Daoy (cell line): ENCODE measurements at regions not wholly inside any gene's neighbourhood (a gene's known extent, or its start where the extent isn't known, plus 50 kb on each side); places are given as distances from the start of the nearest gene placed in this dataset.
"Not testable (repeated sequence)": the region's sequence is repeated elsewhere in the genome, so short reads cannot be mapped to it uniquely, and the experiment has no call there.

ENCODE experiments used
- DNase-seq: peaks from one replicate; pipeline ENCODE4 v3.0.0-alpha.2; 2015; ENCODE audit warnings: low read depth

DNA sequence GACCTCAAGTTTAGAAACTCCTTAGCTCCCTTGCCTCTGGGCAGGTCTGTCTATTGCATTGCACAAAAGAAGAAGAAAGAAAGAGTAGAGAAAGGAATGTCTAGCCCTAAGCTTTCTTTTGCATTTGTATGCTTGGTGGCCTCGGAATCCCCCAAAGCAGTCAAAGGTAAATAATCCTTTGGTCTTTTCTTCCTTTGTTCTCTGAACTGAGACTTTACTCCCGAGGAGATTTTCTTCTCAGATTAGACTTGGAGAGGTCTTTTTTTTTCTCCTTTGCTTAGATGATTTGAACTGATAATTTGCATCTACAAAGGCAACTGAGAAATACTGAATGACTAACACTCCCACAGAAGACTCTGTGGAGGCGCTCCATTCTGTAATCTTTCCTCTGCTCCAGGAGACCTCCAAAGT is 93.2 kb downstream of the AKR1D1 start:
- no peak for DNase-seq

DNA sequence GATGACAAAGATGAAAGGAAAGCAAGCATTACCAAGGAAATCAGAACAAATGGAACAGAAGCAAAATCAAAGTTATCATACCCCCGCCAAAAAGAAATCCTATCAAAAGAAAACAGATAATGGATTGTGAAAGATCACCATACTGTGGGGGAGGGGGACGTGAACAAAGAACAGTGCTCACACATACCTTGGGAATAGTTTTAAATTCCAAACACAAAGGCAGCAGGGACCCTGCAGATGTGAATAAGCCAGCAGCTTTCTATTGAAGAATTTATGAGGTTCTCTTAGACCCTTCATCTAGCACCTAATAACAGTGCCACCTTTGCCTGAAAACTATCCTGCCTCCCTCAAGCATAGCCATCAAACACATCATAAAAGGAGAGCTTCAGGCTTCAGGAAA is 94.0 kb downstream of the AKR1D1 start:
- no peak for DNase-seq

- DNase-seq: peak; percentile 12
These were observed 94.9 kb downstream of the AKR1D1 start for GRCh38 chr7:138170959-138171703.

DNA sequence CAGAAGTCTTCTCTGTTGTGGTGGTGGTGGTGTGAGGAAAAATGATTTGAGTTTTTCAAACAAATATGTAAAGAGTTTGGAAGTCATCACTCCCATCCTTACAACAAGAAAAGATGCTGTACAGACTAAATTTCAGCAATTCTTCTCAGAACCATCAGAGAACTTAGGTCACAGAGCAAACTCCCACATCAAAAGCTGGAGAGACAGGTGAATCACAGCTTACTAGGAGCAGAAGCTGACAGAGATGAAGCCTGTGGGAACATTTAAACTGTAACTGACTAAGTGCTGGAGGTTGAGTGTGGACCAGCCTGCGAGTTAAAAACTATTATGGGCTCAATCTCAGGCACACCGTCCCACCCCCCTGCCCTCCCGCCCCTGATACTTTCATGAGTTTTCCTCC is 97.3 kb downstream of the AKR1D1 start:
- DNase-seq: no peak

DNA sequence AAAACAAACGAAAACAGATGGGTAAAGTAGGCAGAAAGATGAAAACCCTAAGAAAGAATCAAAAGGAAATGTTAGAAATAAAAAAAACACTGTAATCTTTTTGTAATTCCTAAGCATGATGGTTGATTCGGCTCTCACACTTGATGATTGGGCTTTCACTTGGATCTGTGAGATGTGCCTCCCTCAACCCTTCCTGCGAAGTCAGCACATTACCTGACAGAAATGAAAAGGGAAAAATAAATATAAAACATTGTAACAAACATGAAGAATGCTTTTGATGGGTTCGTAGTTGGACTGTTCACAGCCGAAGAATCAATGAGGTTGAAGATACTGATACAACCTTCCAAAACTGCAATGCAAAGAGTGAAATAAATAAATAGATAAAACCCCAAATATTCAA is 99.8 kb downstream of the AKR1D1 start:
- DNase-seq: no peak

DNA sequence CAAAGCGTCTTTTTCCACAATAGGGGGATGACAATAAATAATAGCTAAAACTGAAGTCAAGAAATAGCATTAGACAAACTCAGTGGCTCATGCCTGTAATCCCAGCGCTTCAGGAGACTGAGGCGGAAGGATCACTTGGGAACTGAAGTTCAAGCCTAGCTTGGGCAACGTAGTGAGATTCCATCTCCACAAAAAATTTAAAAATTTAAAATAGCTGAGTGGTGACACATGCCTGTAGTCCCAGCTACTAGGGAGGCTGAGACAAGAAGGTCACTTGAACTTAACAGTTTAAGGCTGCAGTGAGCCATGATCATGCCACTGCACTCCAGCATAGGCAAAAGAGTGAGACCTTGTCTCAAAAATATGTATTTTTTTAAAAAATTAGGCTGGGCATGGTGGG is 107.9 kb downstream of the AKR1D1 start:
- no peak for DNase-seq

DNA sequence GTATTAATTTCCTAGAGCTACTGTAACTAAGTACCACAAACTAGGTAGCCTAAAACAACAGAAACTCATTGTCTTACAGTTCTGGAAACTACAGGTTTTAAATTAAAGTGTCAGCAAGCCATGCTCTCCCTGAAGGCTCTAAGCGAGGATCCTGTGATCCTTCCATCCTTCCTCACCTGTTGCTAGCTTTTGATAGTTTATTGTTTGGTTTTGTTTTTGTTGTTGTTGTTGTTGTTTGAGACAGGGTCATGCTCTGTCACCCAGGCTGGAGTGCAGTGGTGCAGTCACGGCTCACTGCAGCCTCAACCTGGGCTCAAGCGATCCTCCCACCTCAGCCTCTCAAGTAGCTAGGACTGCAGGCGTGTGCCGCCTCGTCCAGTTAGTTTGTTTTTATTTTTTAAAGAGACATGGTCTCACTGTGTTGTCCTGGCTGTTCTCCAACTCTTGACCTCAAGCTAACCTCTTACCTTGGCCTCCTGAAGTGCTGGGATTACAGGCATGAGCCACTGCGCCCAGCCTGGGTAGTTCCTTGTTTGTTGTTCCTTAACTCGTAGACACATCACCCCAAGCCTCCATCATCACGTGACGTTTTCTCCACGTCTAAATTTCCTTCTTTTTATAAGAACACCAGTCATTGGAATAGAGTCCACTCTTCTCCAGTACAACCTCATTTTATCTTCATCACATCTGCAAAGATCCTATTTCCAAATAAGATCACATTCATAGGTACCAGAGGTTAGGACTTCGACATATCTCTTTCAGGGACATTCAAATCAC is 109.1 kb downstream of the AKR1D1 start:
- DNase-seq: no peak

DNA sequence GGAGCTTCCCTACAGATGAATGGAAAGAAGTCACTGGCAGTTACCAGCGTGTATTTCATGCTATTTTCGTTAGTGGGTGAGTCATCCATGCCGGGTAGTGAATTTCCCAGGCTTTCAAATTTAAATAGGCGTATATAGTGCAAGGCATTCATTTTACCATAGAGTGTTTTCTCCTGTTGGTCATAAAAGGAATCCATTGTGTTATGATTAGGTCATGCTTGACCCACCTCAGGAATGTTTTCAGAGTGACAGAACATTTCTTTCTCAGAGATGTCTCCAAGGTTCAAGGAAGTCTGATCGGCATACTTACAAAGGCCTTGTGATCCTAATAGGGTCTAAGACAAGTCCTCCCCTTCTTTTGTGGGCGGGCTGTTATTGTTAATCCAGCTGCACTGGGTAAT is 110.7 kb downstream of the AKR1D1 start:
- peak; percentile 70 for DNase-seq

GRCh38 chr7:138188290-138188858 is 112.1 kb downstream of the AKR1D1 start:
- DNase-seq: no peak

GRCh38 chr7:138194567-138194966 is 118.3 kb downstream of the AKR1D1 start:
- no peak for DNase-seq

GRCh38 chr7:138195151-138195571 is 118.9 kb downstream of the AKR1D1 start:
- no peak for DNase-seq

DNA sequence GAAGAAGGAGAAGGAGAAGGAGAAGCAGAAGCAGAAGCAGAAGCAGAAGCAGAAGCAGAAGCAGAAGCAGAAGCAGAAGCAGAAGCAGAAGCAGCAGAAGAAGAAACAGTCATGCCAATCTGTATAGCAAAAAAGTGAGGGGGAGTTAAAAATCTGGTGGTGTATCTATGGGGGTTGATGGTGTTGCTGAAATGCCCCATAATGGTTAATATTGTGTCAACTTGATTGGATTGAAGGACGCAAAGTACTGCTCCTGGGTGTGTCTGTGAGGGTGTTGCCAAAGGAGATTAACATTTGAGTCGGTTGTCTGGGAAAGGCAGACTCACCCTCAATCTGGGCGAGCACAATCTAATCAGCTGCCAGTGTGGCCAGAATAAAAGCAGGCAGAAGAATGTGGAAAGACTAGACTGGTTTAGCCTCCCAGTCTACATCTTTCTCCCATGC is 120.3 kb downstream of the AKR1D1 start:
- DNase-seq: not testable (repeated sequence)

DNA sequence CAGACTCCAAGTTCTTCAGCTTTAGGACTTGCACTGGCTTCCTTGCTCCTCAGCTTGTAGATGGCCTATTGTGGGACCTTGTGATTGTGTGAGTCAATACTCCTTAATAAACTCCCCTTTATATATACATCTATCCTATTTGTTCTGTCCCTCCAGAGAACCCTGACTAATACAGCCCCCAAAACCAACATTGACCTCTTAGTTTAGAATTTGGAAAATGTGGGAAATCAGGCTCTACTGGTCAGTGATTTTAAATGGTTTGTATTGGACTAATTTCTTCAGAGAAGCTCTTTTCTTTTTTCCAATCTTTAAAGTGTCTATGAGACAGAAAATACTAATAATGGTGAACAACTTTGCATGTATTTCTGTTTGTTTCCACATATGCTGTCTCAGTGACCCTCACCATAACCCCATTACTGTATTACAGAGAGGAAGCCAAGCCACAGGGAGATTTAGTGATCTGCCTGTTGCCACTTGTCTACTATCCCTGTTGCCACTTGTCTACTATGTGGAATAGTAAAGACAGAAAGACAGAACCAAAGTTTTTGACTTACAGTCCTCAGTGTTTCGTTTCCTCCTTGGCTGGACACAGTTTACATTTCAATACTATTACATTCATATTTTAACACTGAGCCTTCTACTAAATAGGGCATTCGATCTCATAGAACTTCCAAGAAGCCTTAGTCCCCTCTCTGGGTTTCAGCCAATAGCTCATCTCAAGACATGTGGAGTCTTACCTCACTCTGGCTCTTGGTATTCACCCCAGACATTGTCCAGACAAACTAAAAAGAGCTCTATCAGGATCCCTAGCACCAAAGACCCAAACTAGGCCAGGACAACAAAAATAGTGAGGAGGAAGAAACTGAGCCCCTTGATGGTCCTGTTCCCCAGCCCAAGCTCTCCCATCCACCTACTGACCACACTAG is 121.0 kb downstream of the AKR1D1 start:
- DNase-seq: no peak

DNA sequence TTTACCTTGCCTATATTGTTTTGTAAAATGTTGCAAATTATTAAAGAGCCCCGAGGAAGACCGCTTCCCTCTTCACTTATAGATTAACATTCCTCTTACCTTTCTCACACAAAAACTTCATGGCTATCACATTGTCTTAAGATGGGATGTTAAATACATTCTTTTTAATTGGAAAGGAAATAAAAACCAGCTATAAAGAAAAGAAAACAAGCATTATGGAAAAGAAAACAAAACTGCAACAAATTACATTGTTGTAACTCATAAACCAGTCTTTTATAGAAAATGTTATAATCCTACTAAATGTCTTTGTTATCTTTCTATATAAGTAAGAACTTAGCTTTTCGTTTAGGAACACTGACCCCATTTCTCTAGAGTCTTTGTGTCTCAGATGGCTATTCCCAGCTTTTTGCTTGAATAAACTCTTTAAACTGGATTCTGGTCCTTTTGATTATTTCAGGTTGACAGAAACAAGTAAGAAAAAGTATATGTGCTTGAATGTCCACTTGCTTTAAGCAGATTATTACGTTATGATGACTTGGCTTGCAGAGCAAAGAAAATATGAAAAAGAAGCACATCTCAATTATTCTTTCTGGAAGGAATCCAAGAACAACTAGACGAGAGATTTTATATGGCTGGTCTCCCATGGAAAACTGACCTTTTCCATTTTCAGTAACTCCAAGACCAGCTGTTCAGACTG is 128.2 kb downstream of the AKR1D1 start:
- DNase-seq: no peak

DNA sequence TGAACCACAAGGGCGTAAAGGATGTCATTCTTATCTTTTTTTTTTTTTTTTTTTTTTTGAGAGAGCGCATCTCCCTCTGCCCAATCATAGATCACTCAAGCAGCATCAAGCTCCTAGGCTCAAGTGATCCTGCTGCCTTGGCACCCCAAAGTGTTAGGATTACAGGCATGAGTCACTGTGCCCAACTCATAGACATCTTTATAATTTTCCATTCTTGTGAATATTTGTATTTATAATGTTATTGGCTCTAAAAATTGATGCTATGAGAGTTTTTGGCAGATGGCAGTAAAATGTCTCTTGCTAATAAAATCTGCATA is 128.7 kb downstream of the AKR1D1 start:
- no peak for DNase-seq

DNA sequence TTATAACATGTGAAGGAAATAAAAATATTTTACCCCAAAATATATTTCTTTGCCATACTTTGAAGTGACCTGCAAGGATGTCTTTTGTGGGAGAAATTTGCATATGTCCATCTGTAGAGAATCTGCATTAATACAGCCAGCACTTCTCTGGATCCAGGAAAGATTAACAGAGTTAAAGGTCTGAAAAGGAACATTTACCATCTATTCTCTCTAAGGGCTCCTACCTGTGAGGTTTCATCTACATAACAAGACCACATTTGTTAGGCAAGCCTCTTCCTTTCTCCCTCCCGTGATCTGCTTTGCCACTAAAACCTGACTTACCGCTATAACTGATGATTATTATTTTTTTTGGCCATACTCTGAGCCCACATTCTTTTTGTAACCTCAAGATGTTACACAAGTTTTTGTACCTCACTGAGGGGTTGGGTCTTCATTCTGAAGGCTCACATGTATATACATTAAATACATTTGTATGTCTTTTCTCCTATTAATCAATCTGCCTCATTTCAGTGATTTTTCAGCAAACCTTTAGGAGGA is 129.4 kb downstream of the AKR1D1 start:
- no peak for DNase-seq

DNA sequence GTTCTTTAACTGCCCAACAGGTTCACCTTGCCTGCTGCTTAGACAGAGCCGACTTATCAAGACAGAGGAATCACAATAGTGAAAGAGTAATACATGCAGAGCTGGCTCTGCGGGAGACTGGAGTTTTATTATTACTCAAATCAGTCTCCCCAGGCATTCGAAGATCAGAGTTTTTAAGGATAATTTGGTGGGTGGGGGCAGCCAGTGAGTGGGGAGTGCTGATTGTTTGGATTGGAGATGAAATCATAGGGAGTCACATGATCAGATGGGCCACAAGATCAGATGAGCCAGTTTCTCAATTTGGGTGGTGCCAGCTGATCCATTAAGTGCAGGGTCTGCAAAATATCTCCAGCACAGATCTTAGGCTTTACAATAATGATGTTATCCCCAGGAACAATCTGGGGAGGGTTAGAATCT is 131.3 kb downstream of the AKR1D1 start:
- no peak for DNase-seq

DNA sequence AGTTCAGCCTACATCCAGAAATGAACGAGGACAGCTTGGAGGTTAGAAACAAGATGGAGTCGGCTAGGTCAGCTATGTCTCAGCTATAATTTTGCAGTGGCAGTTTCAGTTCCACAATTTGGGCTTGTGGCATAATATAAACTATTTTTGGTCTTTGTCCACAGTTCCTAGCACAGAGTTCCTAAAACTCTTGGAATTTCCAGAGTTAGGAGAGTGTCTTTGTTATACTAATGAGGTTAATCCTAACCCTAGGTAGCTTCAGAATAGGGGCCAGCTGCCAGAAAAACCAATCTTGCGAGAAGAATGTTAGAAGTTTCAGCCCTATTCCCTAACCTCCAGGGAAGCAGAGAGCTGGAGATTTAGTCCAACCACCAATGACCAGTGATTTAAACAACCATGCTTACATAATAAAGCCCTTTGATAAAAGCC is 131.9 kb downstream of the AKR1D1 start:
- DNase-seq: no peak

- DNase-seq: no peak
These were observed 132.6 kb downstream of the AKR1D1 start for GRCh38 chr7:138208864-138209263.

DNA sequence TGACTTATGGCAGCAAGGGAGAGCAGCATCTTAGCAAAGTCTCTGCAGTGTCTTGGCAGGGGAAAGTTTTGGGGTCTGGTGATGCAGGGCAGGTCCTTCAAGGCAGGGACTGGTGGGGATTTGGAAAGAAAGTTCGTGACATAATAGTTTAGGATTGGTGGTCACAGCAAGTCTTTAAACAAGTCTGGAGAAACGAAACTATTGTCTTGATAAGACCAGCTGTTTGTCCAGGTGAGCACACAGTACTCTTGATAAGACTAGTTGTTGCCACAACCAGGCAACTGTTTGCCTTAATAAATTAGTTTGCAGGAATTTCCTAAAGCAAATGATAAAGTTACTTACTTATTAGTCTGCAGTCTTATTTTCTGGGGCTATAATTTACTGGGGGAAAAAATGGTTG is 136.1 kb downstream of the AKR1D1 start:
- no peak for DNase-seq

GRCh38 chr7:138214926-138215325 is 138.7 kb downstream of the AKR1D1 start:
- no peak for DNase-seq
